ENCODE measurements at regions not wholly inside any gene's neighbourhood (a gene's known extent, or its start where the extent isn't known, plus 50 kb on each side); places are given as distances from the start of the nearest gene placed in this dataset.

DNA sequence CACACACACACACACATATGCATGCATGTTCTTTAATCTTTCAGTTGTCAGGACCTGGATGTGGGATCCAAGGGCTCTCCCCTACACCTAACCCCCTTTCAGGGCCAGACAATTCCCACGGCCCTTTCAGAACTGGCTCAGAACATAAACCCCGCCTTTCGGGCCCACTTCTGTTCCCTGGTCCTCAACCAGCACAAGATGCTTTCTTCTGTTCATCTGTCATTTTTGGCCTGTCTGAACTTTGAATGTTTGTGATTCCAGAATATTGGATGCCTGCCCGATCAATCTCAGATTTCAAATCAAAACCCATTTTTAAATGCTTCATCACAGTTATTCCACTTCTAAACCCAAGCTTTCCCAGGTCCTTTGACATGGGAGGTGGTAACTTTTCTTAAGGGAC lies 167.3 kb downstream of the USP12 start (continued):
- TF ChIP-seq EP300 (IDR thresholded peaks at IDR 0.05; ENCODE audit: borderline replicate concordance in 1 of 2, low read depth in 2 of 2, low read length in 2 of 2), result no peak
- TF ChIP-seq TCF12 (IDR thresholded peaks at IDR 0.05; ENCODE audit: low read depth, low read length), result no peak
- TF ChIP-seq RXRA (IDR thresholded peaks at IDR 0.05; ENCODE audit: insufficient read depth, low read depth, low read length), result no peak
- no peak for TF ChIP-seq RFX5 (IDR thresholded peaks at IDR 0.05; ENCODE audit: borderline replicate concordance, low read depth, low read length)
- TF ChIP-seq FOSL1 (IDR thresholded peaks at IDR 0.05; ENCODE audit: insufficient read depth, low read depth, low read length), result no peak
- TF ChIP-seq, protein P1, sequence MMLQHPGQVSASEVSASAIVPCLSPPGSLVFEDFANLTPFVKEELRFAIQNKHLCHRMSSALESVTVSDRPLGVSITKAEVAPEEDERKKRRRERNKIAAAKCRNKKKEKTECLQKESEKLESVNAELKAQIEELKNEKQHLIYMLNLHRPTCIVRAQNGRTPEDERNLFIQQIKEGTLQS (IDR thresholded peaks at IDR 0.05; ENCODE audit: insufficient read depth, low read depth, low read length), result no peak

All from H1 (cell line).